Astrocyte (in vitro differentiated cells and primary cell): ENCODE measurements at regions not wholly inside any gene's neighbourhood (a gene's known extent, or its start where the extent isn't known, plus 50 kb on each side); places are given as distances from the start of the nearest gene placed in this dataset.

ENCODE experiments used
- EZH2 ChIP-seq: IDR thresholded peaks from 2 replicates; pipeline ENCODE4 v1.6.1; 2012; ENCODE audit warnings: mild to moderate bottlenecking, low read length, inconsistent platforms; ENCODE audit not compliant: insufficient read depth
- TF ChIP-seq, protein P1 (sequence below): IDR thresholded peaks from 2 replicates; pipeline ENCODE4 v1.5.1; 2011; ENCODE audit warnings: low read depth, mild to moderate bottlenecking, inconsistent platforms, low read length, moderate library complexity; ENCODE audit not compliant: insufficient read depth

DNA sequence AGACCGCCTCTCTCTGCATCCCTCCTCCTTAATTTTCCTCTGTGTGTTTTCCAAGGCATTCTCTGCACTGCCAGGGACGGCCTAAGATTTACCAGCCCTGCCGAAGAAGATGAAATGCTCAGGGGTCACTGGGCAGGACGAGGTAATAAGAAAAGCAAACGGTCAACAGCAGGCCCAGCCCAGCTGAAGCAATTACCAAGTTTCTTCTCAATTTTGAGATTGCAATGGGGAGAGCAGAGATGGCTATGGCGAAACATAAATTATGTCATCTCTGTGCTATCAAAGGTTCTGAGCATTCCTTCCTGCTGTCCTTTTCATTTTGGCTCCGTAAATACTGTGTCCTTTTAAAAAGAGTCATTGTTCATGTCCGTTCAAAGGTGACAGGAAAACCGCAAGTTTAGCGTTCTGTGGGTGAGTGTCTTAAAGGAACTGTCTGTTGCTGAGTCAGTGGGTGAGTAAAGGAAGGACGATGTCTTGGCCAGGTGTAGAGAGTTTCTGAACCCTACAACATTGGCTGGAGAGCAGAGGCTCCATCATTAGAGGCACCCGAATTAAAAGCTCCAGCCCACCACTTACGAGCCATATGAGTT is 753.9 kb upstream of the EEF2KMT start:
- no peak for TF ChIP-seq EZH2
- TF ChIP-seq, protein P1, sequence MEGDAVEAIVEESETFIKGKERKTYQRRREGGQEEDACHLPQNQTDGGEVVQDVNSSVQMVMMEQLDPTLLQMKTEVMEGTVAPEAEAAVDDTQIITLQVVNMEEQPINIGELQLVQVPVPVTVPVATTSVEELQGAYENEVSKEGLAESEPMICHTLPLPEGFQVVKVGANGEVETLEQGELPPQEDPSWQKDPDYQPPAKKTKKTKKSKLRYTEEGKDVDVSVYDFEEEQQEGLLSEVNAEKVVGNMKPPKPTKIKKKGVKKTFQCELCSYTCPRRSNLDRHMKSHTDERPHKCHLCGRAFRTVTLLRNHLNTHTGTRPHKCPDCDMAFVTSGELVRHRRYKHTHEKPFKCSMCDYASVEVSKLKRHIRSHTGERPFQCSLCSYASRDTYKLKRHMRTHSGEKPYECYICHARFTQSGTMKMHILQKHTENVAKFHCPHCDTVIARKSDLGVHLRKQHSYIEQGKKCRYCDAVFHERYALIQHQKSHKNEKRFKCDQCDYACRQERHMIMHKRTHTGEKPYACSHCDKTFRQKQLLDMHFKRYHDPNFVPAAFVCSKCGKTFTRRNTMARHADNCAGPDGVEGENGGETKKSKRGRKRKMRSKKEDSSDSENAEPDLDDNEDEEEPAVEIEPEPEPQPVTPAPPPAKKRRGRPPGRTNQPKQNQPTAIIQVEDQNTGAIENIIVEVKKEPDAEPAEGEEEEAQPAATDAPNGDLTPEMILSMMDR, result no peak
